AG10803 (cell line): ENCODE measurements at regions not wholly inside any gene's neighbourhood (a gene's known extent, or its start where the extent isn't known, plus 50 kb on each side); places are given as distances from the start of the nearest gene placed in this dataset.

Experiments
- DNase-seq: peaks from one replicate; pipeline ENCODE4 v3.0.0; 2010; ENCODE audit warnings: low read depth
- H3K4me3 ChIP-seq: 2 replicates; pipeline ENCODE4 v1.5.1; 2011; ENCODE audit warnings: mild to moderate bottlenecking, low read length, control low read depth
- TF ChIP-seq, protein P1 (sequence below): conservative IDR thresholded peaks from 2 replicates; pipeline ENCODE4 v1.5.1; 2011; ENCODE audit warnings: mild to moderate bottlenecking, low read length, control low read depth, inconsistent platforms

DNA sequence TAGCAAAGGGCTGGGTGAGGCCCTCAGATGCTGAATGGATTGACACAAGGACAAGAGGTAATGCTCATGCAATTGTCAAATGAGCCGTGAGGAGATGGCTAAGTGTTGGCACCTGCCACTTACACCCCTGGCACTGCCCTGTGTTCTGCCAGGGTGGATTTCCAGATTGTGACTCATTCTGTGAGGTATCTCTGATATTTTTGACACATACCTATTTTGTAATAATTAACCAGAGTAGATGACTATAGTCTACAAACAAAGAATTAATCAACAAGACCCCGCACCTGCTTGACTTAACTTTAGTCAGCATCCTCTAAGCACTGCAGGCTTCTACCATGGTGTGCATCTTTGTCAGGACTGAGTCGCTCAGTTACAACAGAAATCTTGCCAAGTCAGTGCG, 200.8 kb downstream of the DIRAS2 start:
- H3K4me3 ChIP-seq = no peak overlapping the region
- TF ChIP-seq, protein P1, sequence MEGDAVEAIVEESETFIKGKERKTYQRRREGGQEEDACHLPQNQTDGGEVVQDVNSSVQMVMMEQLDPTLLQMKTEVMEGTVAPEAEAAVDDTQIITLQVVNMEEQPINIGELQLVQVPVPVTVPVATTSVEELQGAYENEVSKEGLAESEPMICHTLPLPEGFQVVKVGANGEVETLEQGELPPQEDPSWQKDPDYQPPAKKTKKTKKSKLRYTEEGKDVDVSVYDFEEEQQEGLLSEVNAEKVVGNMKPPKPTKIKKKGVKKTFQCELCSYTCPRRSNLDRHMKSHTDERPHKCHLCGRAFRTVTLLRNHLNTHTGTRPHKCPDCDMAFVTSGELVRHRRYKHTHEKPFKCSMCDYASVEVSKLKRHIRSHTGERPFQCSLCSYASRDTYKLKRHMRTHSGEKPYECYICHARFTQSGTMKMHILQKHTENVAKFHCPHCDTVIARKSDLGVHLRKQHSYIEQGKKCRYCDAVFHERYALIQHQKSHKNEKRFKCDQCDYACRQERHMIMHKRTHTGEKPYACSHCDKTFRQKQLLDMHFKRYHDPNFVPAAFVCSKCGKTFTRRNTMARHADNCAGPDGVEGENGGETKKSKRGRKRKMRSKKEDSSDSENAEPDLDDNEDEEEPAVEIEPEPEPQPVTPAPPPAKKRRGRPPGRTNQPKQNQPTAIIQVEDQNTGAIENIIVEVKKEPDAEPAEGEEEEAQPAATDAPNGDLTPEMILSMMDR = no peak
- DNase-seq = no peak

DNA sequence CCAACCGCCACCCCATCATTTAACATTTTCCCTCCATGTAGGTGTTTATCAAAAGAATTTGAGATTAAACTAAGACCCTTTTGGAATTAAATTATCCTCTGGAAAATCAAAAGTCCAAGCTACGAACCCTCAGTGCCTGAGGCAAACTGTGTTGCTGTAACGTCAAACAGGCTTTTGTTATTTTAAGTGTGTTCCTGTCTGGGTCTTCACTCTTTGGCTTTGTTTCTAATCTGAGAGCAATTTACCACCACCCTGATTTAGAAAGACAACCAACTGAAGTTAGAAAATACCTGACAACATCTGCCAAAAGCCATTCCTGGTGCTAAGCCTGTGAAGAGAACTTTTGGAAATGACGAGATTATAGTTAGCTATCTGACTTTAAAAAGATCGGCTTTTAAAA, 199.9 kb downstream of the DIRAS2 start:
- DNase-seq = no peak
- TF ChIP-seq, protein P1 = no peak
- H3K4me3 ChIP-seq = no peak overlapping the region

DNA sequence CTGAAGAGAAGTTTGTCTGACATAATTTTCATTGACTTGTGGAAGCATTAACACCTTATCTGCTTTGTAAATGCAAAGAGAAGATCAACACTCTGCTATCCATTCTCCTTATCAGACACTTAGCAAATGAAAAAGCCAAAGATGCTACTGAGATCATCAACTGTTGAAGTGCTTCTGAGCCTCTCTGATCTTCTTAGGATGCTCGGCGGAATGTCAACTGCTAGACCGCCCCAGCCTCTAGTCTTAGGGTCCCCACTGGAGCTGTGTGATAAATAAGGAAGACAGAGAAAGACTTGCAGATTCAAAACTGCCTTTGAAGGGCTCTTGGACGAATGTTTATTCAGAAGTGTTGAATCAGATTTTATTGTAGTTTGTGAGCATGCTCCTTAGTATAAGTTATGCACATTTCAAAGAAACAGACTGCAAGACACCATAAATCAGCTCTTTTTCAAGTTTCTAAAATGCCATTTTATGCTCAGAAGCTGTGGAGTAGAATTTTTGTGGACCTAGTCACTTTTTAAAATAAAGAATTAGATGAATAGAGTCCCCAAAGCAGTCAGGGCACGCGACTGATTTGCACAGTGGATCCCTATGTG, 197.9 kb downstream of the DIRAS2 start:
- no peak overlapping the region for H3K4me3 ChIP-seq
- TF ChIP-seq, protein P1 = no peak
- no peak for DNase-seq

DNA sequence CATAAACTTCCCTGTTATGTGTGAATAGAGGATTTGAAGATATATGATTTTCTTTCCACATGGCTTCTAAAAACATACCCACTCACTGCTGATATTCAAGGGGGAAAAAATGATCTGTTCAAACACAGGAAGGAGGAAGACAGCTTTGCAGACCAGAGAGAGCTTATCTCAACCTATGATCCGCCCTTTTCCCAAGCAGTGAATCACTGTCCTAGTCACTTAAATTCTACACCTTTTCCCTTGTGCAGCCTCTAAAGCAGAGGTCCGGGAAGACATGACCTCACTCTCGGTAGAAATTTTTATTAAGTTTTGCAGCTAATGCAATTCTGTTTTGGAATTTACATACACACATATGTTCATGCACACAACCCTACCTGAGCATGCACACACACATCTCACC, 197.2 kb downstream of the DIRAS2 start:
- TF ChIP-seq, protein P1 = no peak
- DNase-seq = no peak
- no peak overlapping the region for H3K4me3 ChIP-seq

DNA sequence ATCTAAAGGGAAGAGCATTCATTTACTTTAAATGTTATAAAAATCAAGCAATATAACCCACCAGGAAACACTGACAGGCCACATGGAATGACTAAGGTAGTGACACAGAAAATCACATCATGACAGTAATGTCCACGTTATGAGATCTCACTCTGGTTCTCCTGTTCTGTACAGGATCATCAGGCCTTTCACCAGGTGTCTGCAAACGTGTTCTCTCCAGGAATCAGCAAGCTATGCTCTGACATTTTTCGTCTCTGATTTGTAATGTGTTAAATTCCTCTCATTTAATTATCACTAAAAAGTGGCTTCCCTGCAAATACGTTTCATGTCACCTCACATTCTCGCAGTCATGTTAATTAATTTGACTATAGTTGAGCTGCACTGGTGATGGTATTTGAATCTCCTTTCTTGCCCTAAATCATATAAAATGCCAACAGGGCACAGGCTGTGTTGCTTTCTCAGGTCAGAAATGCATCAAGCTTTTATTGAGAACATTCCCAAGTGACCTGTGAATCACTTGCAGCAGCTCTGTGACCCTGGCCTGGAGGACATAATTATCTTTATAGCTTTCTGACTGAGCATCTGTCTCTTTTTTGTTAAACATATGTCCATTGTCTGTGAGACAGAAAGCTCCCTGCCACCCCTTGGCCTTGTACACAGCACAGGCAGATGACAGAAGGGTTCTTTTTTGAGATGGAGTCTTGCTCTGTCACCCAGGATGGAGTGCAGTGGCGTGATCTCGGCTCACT, 196.2 kb downstream of the DIRAS2 start:
- DNase-seq = no peak
- TF ChIP-seq, protein P1 = no peak
- H3K4me3 ChIP-seq = no peak overlapping the region

DNA sequence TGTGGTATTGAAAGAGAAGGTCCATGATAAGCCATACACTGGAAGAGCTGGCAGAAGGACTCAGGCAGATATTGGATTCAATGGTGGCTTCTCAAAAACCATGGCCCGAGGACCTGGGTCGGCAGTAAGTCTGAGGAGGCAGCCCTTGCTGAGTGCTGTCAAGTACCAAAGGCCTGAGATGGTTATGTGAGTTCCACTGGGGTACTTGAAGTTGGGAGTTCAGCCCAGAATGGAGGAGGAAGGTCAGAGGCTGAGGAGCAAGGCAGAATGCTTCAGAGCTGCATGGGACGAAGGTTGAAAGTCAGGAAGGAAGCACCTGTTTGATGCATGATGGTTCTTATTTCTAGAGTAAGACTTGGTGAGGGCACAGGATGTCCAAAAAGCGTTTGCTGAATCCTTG, 194.9 kb downstream of the DIRAS2 start:
- TF ChIP-seq, protein P1 = no peak
- no peak overlapping the region for H3K4me3 ChIP-seq
- DNase-seq = no peak
